NCI-H526 (cell line): ENCODE measurements at regions not wholly inside any gene's neighbourhood (a gene's known extent, or its start where the extent isn't known, plus 50 kb on each side); places are given as distances from the start of the nearest gene placed in this dataset.
A peak's percentile ranks its signal among the peaks of the same experiment; 100 is the strongest.
"Not testable (repeated sequence)": the region's sequence is repeated elsewhere in the genome, so short reads cannot be mapped to it uniquely, and the experiment has no call there.

Experiments used
- DNase-seq, 2 experiments: peaks; one replicate each; lab custom pipeline; 2025; lab: John Stamatoyannopoulos, UW

DNA sequence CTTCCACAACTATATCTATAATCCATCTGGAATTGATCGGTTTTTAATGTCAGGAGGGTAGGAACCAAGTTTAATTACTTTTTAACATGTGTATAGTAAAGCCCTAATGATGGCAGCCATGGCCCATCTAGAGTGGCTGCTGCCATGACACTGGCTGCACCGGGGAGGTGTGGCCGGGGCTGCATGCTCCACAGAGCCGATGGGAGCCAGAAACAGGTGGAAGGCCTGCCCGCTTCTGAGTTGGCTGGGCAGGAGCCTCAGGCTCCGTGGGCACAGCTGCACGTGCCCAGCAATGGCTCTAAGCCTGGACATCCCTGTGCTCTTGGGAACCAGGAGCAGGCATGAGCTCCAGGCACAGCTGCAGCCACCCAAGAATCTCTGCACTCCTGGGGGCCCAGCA is 73.0 kb downstream of the GBP6 start:
- no peak for DNase-seq

DNA sequence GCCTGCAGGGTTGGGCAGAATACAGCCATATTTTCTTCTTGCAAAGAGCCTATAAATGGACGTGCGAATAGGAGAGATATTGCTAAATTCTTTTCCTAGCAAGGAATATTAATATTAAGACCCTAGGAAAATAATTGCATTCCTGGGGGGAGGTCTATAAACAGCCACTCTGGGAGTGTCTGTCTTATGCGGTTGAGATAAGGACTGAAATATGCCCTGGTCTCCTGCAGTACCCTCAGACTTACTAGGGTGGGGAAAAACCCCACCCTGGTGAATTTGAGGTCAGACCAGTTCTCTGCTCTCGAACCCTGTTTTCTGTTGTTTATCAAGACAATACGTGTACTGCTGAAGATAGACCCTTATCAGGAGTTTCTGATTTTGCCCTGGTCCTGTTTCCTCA is 74.4 kb downstream of the GBP6 start:
- not testable (repeated sequence) for DNase-seq

DNA sequence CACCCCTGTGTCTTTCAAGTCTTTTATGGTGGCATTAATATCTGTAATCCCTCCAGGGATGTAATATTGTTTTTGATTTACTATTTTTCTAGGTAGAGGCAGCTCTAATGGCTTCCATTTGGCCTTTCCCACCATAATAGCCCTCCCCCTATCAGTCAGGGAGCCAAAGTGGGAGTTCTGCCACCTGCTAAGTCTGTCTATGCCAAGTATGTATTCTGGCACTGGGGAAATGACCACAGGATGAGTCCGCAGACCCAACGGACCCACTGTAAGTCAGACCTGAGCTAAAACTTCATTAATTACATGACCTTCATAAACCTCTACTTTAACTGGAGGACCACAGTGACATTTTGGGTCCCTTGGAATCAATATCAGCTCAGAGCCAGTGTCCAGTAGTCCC is 77.1 kb downstream of the GBP6 start:
- DNase-seq, result no peak

DNA sequence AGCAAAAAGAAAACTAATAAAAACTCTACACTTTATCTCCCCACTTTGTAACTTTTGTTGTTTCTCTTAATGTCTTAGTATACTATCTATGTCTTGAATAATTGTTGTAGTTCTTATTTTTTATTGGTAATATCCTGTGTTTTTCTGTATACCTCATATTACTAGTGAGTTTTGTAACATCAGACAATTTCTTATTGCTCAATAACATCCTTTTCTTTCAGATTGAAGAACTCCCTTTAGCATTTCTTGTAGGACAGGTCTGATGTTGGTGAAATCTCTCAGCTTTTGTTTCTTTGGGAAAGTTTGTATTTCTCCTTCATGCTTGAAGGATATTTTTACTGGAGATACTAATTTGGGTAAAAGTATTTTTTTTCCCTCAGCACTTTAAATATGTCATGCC is 79.8 kb upstream of the LRRC8B start:
- DNase-seq, result no peak

DNA sequence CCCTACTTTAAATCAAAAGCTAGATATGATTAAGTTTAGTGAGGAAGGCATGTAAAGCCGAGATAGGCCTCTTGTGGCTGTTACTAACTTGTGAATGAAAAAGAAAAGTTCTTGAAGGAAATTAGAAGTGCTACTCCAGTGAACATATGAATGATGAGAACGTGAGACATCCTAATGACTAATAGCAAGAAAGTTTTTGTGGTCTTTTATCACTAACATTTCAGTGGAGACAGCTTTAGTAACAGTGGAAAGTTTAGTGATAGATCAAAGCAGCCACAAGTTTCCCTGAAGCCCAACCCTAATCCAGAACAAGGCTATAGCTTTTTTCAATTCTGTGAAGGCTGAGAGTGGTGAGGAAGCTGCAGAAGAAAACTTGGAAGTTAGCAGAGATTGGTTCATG is 73.6 kb upstream of the LRRC8B start:
- DNase-seq, result no peak

DNA sequence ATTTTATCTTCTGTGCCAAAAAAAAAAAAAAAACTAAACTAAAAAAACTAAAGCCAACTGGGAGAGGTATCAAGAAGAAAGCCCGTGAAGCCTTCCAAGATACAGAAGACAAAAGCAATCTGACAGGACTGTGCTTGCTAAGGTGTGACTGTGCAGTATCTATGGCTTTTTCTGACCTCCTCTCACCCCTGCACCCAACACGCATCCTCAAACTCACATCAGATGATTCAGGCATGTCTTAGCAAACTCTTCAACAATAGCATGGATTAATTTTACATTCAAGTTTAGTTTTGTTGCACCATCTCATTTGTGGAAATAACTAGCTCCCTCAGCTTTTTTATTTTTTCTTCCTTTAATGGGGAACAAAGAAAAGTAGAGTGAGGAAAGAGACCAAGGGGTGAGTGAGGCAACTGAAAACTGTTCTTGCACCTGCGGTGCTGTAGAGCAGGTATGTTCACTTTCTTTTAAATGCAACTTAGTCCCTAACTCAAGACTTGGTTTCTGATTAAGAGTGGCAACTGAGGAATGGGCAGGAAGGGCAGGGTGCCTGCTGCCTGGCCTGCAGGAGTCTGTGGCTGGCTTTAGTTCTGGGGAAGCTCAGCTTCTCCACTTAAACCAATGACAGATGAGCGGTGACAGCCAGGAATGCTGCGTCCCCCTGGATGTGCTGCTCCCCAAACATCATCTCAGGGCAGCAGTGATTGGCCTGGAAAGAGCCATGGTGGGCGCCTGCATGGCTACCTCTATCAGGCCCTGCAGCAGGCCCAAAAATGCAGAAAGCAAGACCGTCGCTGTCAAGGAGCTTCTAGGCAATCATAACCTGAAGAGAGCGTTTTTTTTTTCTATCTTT is 71.3 kb upstream of the LRRC8B start:
- no peak for DNase-seq

DNA sequence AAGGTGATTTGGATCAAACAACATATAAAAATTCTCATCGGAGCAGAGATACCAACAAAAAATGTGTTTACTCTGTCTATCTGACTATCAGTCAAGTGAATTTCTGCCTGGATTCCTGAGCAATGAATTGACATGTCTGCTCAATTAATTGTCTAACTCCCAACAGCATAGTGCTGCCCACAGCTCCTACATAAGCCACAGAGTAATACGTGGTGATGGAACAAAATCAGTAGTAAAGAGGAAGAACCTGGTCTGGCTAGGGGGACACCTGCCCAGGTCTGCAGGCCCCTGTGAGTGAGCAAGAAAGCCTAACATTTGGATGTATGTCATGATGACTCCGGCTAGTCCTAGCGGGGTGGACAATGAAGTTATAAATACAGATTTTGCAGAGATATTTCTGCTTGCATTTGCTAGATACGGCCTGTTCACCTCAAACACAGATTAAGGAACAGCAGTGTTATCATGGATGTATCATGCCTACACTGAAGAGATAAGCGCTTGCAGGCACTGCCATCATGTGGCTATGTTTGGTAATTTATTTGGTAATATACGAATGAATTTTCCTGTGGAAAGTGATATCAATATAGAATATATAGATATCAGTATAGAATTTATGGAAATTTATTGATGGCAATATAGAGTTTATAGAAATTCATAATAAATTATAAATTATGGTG is 69.6 kb upstream of the LRRC8B start:
- peak; percentile 62 to 81 for DNase-seq

DNA sequence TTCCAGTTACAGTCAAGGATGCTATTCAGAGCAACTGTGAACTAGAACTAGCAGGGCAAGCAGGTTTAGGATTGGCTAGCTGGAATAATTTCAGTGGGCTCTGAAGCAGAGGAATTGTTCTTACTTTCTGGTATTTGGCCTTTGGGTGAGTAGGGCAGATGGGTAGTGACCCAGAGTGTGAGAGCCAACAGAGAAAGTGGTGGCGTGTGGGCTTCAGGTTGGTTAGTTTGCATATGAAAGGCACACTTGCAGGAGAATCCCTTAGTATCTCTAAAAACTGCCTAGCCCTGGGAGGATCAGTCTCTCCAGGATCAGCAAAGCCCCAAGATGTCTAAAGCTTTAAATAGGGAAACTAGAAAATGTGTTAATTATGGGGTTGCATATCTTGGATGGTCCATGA is 67.6 kb upstream of the LRRC8B start:
- peak in 1 of 2 experiments; percentile 13 for DNase-seq

DNA sequence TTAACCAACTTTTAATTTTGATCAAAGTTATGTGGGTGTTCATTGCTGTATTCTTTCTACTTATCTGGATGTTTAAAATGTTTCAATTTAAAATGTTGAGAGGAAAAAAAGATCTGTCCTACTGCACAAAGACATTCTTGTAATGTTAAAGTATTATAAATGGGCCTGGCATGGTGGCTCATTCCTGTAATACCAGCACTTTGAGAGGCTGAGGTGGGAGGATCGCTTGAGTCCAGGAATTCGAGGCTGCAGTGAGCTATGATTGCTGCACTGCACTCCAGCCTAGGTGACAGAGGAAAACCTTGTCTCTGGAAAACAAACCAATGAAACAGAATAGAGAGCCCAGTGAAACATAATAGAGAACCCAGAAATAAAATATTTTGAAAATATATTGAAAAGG is 65.5 kb upstream of the LRRC8B start:
- no peak for DNase-seq

DNA sequence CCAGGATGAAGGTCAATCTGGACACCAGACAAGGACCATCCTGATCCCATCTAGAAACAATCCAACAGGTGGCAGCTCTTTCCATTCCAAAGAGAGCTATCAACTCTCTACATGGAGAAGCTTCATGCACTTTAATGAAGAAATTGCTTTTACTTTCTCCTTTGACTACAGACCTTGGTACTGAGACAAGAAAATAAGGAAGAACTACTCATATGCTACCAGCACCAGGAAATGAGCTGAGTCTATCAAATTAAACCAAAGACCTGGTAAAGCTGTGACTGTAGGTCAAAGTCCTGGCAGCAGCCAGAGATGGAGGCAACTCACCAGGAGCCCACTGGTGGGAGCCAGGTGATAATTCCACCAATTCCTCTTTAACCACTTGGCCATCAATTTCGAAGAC is 64.3 kb upstream of the LRRC8B start:
- no peak for DNase-seq

DNA sequence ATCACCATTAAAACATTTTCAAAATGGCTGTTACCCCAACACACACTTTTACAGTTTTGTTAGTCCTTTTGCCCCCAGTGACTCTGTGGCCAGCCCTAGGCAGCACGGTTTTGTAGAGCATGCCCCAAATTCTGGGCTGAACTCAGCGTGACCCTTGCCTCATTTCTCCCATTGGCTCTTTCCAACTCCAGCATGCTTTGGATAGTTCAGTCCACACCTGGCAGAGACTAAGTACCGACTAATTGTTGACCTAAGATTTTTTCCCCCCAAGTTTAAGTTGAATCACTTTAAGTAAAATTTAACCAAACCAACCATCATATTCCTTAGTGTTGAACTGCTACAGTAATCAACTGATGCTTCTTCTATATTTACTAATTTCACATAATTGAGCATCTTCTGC is 62.4 kb upstream of the LRRC8B start:
- DNase-seq, result no peak

DNA sequence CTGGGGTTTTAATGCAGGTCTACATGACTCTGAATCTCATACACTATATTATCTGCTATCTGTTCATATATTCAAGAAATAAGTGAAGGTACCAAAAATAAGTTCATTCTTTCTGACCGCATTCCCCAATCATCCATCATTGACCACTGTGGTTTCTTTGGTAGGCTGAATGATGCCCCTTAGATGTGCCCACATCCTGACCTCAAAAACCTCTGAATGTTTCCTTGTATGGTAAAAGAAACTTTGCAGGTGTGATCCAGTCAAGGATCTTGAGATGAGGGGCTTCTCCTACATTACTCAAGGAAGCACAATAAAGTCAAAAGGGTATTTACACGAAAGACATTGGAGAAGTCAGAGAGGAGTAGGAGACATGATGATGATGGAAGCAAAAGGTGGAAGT is 60.6 kb upstream of the LRRC8B start:
- no peak for DNase-seq

DNA sequence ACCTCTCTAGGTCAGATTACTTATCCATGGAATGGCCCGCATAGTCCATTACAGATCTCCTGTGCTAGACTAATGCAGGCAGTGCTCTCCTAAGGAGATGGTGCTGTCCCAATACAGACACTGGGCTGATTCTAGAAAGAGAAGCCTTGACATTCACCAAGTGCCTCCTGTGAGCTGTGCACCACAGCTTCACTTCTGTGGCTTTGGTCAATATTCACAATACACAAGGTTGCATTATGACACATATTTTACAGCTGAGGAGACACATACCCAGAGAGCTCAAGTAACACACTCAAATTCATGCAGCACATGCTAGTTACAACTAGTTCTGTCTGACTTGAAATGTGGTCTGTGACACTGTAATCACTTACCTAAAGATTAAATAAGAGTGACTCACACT is 59.4 kb upstream of the LRRC8B start:
- DNase-seq, result no peak

DNA sequence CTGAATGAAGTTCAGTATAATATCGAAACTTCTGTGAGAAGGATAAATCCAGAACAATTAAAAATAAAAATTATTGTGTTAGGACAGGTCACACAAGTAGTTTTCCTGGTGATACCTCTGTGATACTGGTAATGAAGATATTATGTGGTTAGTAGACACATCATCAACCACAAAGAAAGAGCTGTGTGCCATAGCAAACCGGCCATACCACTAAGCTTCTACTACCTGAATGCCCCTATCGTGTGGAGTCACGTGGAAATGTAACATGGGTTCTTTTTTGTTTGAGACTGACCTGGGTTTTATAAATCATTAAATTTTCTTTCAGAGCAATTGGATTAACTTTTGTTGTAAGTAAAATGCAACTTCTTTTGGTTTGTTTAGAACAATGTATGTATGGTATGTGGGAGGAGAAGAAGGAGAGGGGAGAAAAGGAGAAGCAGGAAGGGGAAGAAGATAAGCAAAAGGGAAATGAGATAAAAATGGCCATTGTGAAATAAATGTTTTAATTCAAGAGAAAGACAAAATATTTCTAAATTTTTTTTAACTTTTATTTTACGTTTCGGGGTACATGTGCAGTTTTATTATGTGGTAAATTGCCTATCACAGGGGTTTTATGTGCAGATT is 58.2 kb upstream of the LRRC8B start:
- DNase-seq, result no peak

DNA sequence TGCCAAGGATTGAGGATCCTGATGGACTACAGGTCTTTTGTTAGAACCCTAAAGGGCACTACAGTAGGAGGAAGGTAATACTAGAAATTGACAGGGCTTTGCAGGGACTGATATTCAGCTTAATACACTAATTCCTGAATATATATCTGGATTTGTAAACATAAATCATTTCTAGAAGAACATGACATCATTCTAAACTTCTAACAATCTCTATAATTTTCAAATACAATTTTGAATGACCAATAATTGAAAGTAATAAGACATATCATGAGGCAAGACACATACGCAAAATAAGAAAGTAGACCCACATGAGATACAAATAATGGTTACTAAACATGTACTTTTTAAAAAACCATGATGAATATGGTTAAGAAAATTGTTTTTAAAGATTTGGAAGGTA is 52.4 kb upstream of the LRRC8B start:
- no peak for DNase-seq

DNA sequence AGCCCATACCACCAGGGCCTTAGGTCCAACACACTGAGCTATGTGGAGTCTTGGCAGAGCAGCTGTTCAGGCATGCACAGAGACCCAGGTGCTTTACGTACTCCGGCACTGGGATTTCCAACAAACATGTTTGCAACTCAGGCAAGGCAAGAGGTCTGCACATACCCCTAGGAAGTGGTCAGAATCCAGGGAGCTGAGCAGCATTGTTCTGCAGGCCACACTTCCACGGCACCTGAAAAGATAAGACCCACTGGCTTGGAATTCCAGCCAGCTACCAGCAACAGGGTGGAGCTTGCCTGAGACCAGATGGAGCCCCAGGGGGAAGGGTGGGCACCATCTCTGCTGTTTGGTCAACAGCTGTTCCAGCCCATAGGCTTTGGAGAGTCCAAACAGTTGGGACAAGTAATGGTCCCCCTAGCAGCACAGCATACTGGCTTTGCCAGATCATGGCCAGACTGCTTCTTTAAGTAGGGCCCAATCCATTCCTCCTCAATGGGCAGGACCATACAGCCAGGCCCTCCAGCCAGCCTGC is 51.7 kb upstream of the LRRC8B start:
- DNase-seq, result no peak
